Smooth muscle cell (in vitro differentiated cells): ENCODE measurements at regions not wholly inside any gene's neighbourhood (a gene's known extent, or its start where the extent isn't known, plus 50 kb on each side); places are given as distances from the start of the nearest gene placed in this dataset.

Experiments
- DNase-seq: peaks from one replicate; lab custom pipeline; 2025; ENCODE audit not compliant: unreplicated experiment; lab: John Stamatoyannopoulos, UW
- H2AFZ ChIP-seq: fragments of 200-600 bp; sonication (generic); 2 replicates; pipeline ENCODE4 v1.6.0; 2016; ENCODE audit warnings: antibody characterized with exemption, low read depth, mild to moderate bottlenecking
- H3F3A ChIP-seq: fragments of 200-600 bp; sonication (generic); 2 replicates; pipeline ENCODE4 v1.6.0; 2017; ENCODE audit warnings: antibody characterized with exemption, low read depth
- H3K27ac ChIP-seq: fragments of 200-600 bp; sonication (generic); 2 replicates; pipeline ENCODE4 v1.5.1; 2016; ENCODE audit warnings: low read depth, mild to moderate bottlenecking
- H3K27me3 ChIP-seq: fragments of 200-600 bp; sonication (generic); 2 replicates; pipeline ENCODE4 v1.6.1; 2016; ENCODE audit warnings: low read depth, mild to moderate bottlenecking
- H3K36me3 ChIP-seq: fragments of 200-600 bp; sonication (generic); 2 replicates; pipeline ENCODE4 v1.5.1; 2016; ENCODE audit warnings: low read depth
- H3K4me1 ChIP-seq: fragments of 200-600 bp; sonication (generic); 2 replicates; pipeline ENCODE4 v1.5.1; 2016; ENCODE audit warnings: low read depth
- H3K4me2 ChIP-seq: fragments of 200-600 bp; sonication (generic); 2 replicates; pipeline ENCODE4 v1.6.0; 2016; ENCODE audit warnings: mild to moderate bottlenecking
- H3K4me3 ChIP-seq: fragments of 200-600 bp; sonication (generic); 2 replicates; pipeline ENCODE4 v1.5.1; 2016; ENCODE audit warnings: mild to moderate bottlenecking
- H3K79me2 ChIP-seq: fragments of 200-600 bp; sonication (generic); 2 replicates; pipeline ENCODE4 v1.6.0; 2016; ENCODE audit warnings: low read depth, mild to moderate bottlenecking
- H3K9ac ChIP-seq: fragments of 200-600 bp; sonication (generic); 2 replicates; pipeline ENCODE4 v1.6.0; 2016; ENCODE audit warnings: low read depth
- H3K9me3 ChIP-seq: fragments of 200-600 bp; sonication (generic); replicated peaks from 2 replicates; pipeline ENCODE4 v1.5.1; 2016; ENCODE audit warnings: low read depth
- H4K20me1 ChIP-seq: fragments of 200-600 bp; sonication (generic); 2 replicates; pipeline ENCODE4 v1.6.0; 2016; ENCODE audit warnings: low read depth
- CTCF ChIP-seq: fragments of 200-600 bp; sonication (generic); IDR thresholded peaks from 2 replicates; pipeline ENCODE4 v1.5.1; 2017; ENCODE audit warnings: borderline replicate concordance, mild to moderate bottlenecking, antibody characterized with exemption; ENCODE audit not compliant: insufficient read depth, poor library complexity, severe bottlenecking
- WGBS: methylation state at CpG from one replicate; pipeline ENCODE4 v1.1.7; 2016; ENCODE audit warnings: low lambda C conversion rate; 5-methylcytosine and 5-hydroxymethylcytosine counted together

DNA sequence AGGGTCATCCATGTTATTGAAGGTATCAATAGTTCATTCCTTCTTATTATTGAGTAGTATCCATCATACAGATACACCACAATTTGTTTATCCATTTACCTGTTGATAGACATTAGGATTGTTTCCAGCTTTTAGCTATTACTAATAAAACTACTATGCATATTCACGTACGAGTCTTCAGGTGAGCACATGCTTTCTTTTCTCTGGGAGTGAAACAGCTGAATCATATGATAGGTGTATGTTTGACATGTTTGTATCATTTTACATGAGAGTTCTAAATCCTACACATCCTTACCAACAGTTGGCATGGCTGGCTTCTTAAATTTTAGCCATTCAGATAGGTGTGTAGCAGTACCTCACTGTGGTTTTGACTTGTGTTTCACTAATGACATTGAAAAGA lies 556.6 kb upstream of the DIPK2B start:
- Histone ChIP-seq H3K4me3 (no peak overlapping the region), H3K36me3 (no peaks in the 10 kb centered on the region), H3F3A (peaks cover 7% of the 10 kb centered on the region), H3K27me3 (no peaks in the 10 kb centered on the region), H3K79me2 (peaks cover 55% of the 10 kb centered on the region), H3K9ac (no peak overlapping the region), H3K4me2 (peak overlapping the region; percentile 54), H3K27ac (peak overlapping the region; percentile 88), H2AFZ (no peak overlapping the region), H3K9me3 (no peaks in the 10 kb centered on the region), H4K20me1 (peaks cover 3% of the 10 kb centered on the region), H3K4me1 (no peaks in the 10 kb centered on the region)
- 82% methylated on average over 2 of the region's 2 CpGs for WGBS
- no peak for DNase-seq
- no peak for TF ChIP-seq CTCF

DNA sequence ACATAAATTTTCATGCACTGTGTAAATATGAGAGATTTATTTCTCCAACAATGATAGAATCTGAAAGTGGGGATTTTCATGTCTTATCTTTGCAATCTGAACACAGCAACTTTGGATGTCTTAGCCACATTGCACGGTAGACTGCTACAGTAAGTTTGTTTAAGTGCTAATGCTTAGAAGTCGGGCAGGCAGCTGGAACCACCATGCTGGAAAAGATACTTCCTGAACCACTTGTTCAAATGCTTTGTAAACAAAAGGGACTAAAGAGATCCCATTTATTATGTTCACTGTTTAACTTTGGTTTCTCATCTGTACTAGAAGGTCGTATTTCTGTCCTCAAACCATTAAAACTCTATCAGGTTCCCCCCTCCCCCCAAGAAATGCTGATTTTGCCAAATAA lies 555.9 kb upstream of the DIPK2B start:
- no peak overlapping the region for H3K4me3 ChIP-seq
- H2AFZ ChIP-seq = no peak overlapping the region
- H3K27ac ChIP-seq = peak overlapping the region; percentile 88
- no peak for DNase-seq
- no peaks in the 10 kb centered on the region for H3K4me1 ChIP-seq
- H3K9ac ChIP-seq = no peak overlapping the region
- H3F3A ChIP-seq = peaks cover 7% of the 10 kb centered on the region
- peaks cover 57% of the 10 kb centered on the region for H3K79me2 ChIP-seq
- H3K4me2 ChIP-seq = peak overlapping the region; percentile 54
- WGBS = 31% methylated on average over 3 of the region's 3 CpGs
- H3K9me3 ChIP-seq = no peaks in the 10 kb centered on the region
- H3K27me3 ChIP-seq = no peaks in the 10 kb centered on the region
- no peaks in the 10 kb centered on the region for H3K36me3 ChIP-seq
- no peak for TF ChIP-seq CTCF
- peaks cover 3% of the 10 kb centered on the region for H4K20me1 ChIP-seq

GRCh38 chrX:45755703-45756102 lies 555.0 kb upstream of the DIPK2B start:
- H3F3A ChIP-seq = peaks cover 7% of the 10 kb centered on the region
- no peaks in the 10 kb centered on the region for H3K9me3 ChIP-seq
- H3K79me2 ChIP-seq = peaks cover 51% of the 10 kb centered on the region
- WGBS = 52% methylated on average over 2 of the region's 2 CpGs
- H3K27ac ChIP-seq = peak overlapping the region; percentile 88
- TF ChIP-seq CTCF = no peak
- no peak overlapping the region for H2AFZ ChIP-seq
- H3K4me3 ChIP-seq = no peak overlapping the region
- H3K27me3 ChIP-seq = no peaks in the 10 kb centered on the region
- H3K36me3 ChIP-seq = no peaks in the 10 kb centered on the region
- no peaks in the 10 kb centered on the region for H3K4me1 ChIP-seq
- no peak for DNase-seq
- H3K4me2 ChIP-seq = no peak overlapping the region
- H3K9ac ChIP-seq = no peak overlapping the region
- peaks cover 9% of the 10 kb centered on the region for H4K20me1 ChIP-seq

DNA sequence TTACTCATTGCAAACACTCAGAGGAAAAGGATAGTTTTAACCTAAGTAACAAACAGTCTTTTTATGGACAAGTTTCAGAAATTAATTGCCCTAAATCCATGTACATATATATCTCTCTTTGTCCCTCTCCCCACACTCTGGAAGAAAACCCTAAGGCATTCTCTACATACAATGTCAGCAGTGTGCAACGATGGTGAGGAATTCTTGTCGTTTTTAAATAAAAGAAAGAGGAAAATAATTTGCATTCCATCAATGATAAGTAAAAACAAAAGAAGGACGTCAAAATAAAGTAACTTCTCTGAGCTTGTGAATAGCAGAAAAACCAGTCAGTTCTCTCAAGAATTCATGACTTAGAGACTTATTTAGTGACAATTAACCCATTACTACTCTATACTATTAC lies 550.5 kb upstream of the DIPK2B start:
- H3K27me3 ChIP-seq = no peaks in the 10 kb centered on the region
- no peaks in the 10 kb centered on the region for H3K9me3 ChIP-seq
- TF ChIP-seq CTCF = no peak
- H3K4me3 ChIP-seq = no peak overlapping the region
- no peak overlapping the region for H2AFZ ChIP-seq
- H3F3A ChIP-seq = no peaks in the 10 kb centered on the region
- no peak for DNase-seq
- peak overlapping the region; percentile 46 for H3K27ac ChIP-seq
- peaks cover 42% of the 10 kb centered on the region for H4K20me1 ChIP-seq
- H3K79me2 ChIP-seq = peaks cover 41% of the 10 kb centered on the region
- H3K4me2 ChIP-seq = no peak overlapping the region
- peaks cover 5% of the 10 kb centered on the region for H3K4me1 ChIP-seq
- H3K36me3 ChIP-seq = no peaks in the 10 kb centered on the region
- no peak overlapping the region for H3K9ac ChIP-seq
- 41% methylated on average over 3 of the region's 3 CpGs for WGBS
